ENCODE measurements at regions not wholly inside any gene's neighbourhood (a gene's known extent, or its start where the extent isn't known, plus 50 kb on each side); places are given as distances from the start of the nearest gene placed in this dataset.

DNA sequence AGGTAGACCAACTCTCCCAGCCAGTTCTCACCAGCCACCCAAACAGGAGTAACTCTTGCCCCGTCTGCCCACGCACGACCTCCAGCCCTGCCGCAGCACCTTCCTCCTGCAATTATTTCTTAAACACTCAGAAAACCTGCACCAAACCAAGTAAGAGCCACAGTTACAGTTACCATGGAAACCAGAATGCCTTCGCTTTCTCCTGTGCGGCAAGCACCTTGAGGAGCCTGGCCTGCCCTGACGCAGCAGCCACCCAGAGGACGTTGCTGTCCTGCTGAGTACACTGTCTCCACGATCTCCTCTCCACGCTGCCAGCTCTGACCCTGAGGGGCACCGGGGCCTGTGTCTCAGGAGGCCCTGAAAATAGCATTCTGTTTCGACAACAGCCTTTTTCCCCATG is 94.3 kb upstream of the SMIM21 start:
- no peaks in the 10 kb centered on the region for H3K27me3 ChIP-seq (replicated peaks; ENCODE audit: insufficient read depth, low read length)
- H3K9ac ChIP-seq (ENCODE audit: low read length), result no peak overlapping the region
- H3K4me3 ChIP-seq (ENCODE audit: low read length), result no peak overlapping the region
- H3K36me3 ChIP-seq (replicated peaks; ENCODE audit: insufficient read depth, low read length), result no peaks in the 10 kb centered on the region
- no peaks in the 10 kb centered on the region for H3K9me2 ChIP-seq (replicated peaks; ENCODE audit: insufficient read depth, low read length)
- no peak overlapping the region for H2AFZ ChIP-seq (ENCODE audit: low read length)
- H3F3A ChIP-seq (ENCODE audit: insufficient read depth, low read length), result no peaks in the 10 kb centered on the region
- TF ChIP-seq EZH2phosphoT487 (IDR thresholded peaks at IDR 0.05; ENCODE audit: low read length) (no peak), EZH2 (optimal IDR thresholded peaks at IDR 0.05; ENCODE audit: low read depth, low read length) (no peak)
- TF ChIP-seq, protein P1, sequence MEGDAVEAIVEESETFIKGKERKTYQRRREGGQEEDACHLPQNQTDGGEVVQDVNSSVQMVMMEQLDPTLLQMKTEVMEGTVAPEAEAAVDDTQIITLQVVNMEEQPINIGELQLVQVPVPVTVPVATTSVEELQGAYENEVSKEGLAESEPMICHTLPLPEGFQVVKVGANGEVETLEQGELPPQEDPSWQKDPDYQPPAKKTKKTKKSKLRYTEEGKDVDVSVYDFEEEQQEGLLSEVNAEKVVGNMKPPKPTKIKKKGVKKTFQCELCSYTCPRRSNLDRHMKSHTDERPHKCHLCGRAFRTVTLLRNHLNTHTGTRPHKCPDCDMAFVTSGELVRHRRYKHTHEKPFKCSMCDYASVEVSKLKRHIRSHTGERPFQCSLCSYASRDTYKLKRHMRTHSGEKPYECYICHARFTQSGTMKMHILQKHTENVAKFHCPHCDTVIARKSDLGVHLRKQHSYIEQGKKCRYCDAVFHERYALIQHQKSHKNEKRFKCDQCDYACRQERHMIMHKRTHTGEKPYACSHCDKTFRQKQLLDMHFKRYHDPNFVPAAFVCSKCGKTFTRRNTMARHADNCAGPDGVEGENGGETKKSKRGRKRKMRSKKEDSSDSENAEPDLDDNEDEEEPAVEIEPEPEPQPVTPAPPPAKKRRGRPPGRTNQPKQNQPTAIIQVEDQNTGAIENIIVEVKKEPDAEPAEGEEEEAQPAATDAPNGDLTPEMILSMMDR (IDR thresholded peaks at IDR 0.05; ENCODE audit: low read length), result no peak
- no peaks in the 10 kb centered on the region for H3K9me3 ChIP-seq (replicated peaks; ENCODE audit: insufficient read depth, low read length)
- H3K4me2 ChIP-seq (ENCODE audit: low read depth, low read length), result no peak overlapping the region
- H3K4me1 ChIP-seq (ENCODE audit: low read length), result no peaks in the 10 kb centered on the region
- H3K27ac ChIP-seq (ENCODE audit: low read length), result no peak overlapping the region
- H3K79me2 ChIP-seq (ENCODE audit: low read length), result no peaks in the 10 kb centered on the region
- H4K20me1 ChIP-seq (ENCODE audit: insufficient read depth, low read length), result no peaks in the 10 kb centered on the region
- no peak for DNase-seq

DNA sequence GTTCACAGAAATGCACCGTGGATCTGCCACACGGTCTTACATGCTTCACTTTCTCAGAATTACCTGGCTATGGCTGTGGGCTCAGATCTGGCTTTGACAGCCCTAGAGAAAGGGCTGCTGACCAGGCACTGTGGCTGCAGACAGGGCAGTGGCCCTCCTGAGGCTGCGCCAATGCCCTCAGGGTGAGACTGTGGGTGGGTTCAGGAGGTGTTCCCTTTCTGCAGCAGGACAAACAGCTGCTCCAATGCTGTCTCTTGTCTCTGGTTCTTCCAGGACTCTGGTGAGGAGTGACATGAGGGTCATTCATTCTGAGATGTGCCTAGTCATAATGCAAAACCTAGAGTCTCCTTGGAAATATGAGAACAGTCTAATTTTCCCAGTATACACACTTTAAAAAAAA is 90.5 kb upstream of the SMIM21 start:
- H3K79me2 ChIP-seq (ENCODE audit: low read length), result no peaks in the 10 kb centered on the region
- H3F3A ChIP-seq (ENCODE audit: insufficient read depth, low read length), result no peaks in the 10 kb centered on the region
- no peaks in the 10 kb centered on the region for H3K9me2 ChIP-seq (replicated peaks; ENCODE audit: insufficient read depth, low read length)
- no peak overlapping the region for H3K4me2 ChIP-seq (ENCODE audit: low read depth, low read length)
- no peak overlapping the region for H2AFZ ChIP-seq (ENCODE audit: low read length)
- DNase-seq, result no peak
- no peak overlapping the region for H3K27ac ChIP-seq (ENCODE audit: low read length)
- H3K4me3 ChIP-seq (ENCODE audit: low read length), result no peak overlapping the region
- H3K36me3 ChIP-seq (replicated peaks; ENCODE audit: insufficient read depth, low read length), result no peaks in the 10 kb centered on the region
- H3K27me3 ChIP-seq (replicated peaks; ENCODE audit: insufficient read depth, low read length), result no peaks in the 10 kb centered on the region
- no peak for TF ChIP-seq EZH2phosphoT487 (IDR thresholded peaks at IDR 0.05; ENCODE audit: low read length)
- TF ChIP-seq, protein P1 (IDR thresholded peaks at IDR 0.05; ENCODE audit: low read length), result no peak
- TF ChIP-seq EZH2 (optimal IDR thresholded peaks at IDR 0.05; ENCODE audit: low read depth, low read length), result no peak
- no peaks in the 10 kb centered on the region for H3K9me3 ChIP-seq (replicated peaks; ENCODE audit: insufficient read depth, low read length)
- no peaks in the 10 kb centered on the region for H3K4me1 ChIP-seq (ENCODE audit: low read length)
- H4K20me1 ChIP-seq (ENCODE audit: insufficient read depth, low read length), result no peaks in the 10 kb centered on the region
- H3K9ac ChIP-seq (ENCODE audit: low read length), result no peak overlapping the region

DNA sequence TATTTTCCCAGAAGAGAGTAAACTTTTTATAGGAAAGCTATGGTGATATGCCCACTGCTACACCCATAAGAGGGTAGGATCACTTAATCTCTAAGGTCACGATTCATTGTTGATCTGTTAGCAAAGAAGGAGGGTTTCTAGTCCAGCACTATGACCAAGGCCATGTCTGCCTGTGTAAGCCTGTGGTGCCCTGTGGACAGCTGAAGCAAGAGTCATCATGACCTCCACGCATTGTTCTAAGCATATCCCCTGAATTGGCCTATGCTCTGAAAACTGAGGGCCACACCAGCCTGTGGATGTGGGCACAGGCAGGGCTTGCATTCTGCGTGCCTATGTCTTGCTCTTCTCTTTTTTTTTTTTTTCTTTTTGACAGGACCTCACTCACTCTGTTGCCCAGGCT is 89.8 kb upstream of the SMIM21 start:
- Histone ChIP-seq H3K4me1 (ENCODE audit: low read length) (no peaks in the 10 kb centered on the region), H3K9me2 (replicated peaks; ENCODE audit: insufficient read depth, low read length) (no peaks in the 10 kb centered on the region), H3K36me3 (replicated peaks; ENCODE audit: insufficient read depth, low read length) (no peaks in the 10 kb centered on the region), H4K20me1 (ENCODE audit: insufficient read depth, low read length) (no peaks in the 10 kb centered on the region), H3K4me3 (ENCODE audit: low read length) (no peak overlapping the region), H3K9ac (ENCODE audit: low read length) (no peak overlapping the region), H2AFZ (ENCODE audit: low read length) (no peak overlapping the region), H3K27me3 (replicated peaks; ENCODE audit: insufficient read depth, low read length) (no peaks in the 10 kb centered on the region), H3F3A (ENCODE audit: insufficient read depth, low read length) (no peaks in the 10 kb centered on the region), H3K9me3 (replicated peaks; ENCODE audit: insufficient read depth, low read length) (no peaks in the 10 kb centered on the region), H3K27ac (ENCODE audit: low read length) (no peak overlapping the region), H3K79me2 (ENCODE audit: low read length) (no peaks in the 10 kb centered on the region), H3K4me2 (ENCODE audit: low read depth, low read length) (no peak overlapping the region)
- no peak for TF ChIP-seq EZH2 (optimal IDR thresholded peaks at IDR 0.05; ENCODE audit: low read depth, low read length)
- TF ChIP-seq, protein P1 (IDR thresholded peaks at IDR 0.05; ENCODE audit: low read length), result no peak
- no peak for TF ChIP-seq EZH2phosphoT487 (IDR thresholded peaks at IDR 0.05; ENCODE audit: low read length)
- DNase-seq, result no peak
